Ecto neural progenitor cell (in vitro differentiated cells): ENCODE measurements at regions not wholly inside any gene's neighbourhood (a gene's known extent, or its start where the extent isn't known, plus 50 kb on each side); places are given as distances from the start of the nearest gene placed in this dataset.

ENCODE experiments used
- DNase-seq: peaks from one replicate; pipeline ENCODE4 v3.0.0-alpha.2; 2018; ENCODE audit warnings: low spot score

DNA sequence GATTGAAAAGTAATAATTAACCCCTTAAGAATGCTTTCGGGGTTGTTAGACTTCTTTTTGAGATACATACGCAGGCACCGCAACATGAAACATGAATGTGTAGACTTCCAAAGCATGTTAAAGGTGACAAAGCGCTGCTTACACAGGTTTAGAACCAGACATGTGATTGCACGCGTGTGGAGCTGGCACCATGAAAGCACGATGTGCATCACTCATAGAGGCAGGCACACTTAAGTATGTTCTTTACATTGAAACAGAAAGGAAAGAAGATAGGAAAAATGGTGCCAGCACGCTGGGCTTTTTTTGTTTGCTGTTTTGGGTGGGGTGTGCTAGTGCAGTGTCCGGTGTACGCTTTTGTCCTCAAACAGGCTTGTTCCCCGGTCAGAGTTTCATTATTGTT lies 83.6 kb upstream of the PPARA start:
- DNase-seq: no peak

DNA sequence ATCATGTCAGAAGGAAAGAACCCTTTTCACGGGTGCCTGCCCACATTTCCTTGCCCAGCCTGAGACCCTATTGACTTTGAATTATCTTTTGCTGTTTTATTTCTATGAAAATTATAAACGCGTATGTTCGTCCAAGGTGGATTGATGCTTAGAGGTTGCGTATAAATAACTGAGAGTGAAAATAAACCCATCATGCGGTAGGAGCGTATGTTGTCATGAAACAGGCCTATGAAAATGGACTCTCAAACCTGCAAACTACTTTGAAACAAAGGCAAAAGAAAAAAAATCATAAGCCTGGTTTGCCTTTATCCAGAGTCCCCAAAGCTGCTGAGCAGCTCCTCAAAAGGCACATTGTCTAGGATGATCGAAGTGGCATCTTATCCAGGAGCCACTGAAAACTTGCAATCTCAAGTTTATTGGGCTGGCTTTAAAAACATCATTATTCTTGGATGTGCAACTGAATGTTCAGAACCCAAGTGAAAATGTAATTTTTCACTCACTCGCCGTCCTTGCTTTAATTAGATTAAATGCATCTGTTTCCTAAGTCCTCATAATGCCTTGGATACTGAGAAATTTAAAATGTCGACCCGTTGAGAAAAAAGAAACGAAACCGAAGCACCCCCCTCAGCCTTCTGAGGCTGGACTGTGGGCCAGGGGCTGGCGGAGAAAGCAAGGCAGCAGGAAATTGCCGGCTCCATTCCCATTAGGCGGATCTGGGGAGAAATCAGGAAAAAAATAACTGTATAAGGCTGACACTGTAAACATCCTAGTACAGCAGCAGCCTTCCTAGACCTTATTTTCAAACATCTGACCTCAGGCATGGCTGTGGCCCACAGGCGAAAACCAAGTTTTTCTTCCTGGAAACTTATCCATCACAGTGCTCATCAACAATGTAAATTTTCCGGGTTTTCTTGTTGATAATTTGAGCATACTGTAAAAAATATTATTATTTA lies 82.9 kb upstream of the PPARA start:
- DNase-seq: no peak

DNA sequence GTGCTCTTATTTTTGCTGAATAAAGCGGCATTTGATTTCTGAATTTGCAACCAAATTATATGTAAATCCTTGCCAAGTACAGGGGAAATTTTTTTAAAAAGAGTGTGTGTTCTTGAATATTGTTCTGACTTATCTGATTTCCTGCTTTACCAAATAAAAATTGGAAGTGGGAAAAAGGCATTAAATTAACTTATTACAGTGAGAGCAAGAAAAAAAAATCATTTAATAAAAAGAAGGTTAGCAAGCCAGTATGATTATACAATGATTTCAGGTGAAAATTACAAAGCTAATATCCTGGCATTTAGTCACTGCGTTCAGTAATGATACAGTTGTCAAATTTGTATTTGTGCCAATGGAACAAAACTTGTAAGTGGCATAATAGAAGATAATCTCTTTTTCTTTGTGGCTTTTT lies 82.1 kb upstream of the PPARA start:
- no peak for DNase-seq

DNA sequence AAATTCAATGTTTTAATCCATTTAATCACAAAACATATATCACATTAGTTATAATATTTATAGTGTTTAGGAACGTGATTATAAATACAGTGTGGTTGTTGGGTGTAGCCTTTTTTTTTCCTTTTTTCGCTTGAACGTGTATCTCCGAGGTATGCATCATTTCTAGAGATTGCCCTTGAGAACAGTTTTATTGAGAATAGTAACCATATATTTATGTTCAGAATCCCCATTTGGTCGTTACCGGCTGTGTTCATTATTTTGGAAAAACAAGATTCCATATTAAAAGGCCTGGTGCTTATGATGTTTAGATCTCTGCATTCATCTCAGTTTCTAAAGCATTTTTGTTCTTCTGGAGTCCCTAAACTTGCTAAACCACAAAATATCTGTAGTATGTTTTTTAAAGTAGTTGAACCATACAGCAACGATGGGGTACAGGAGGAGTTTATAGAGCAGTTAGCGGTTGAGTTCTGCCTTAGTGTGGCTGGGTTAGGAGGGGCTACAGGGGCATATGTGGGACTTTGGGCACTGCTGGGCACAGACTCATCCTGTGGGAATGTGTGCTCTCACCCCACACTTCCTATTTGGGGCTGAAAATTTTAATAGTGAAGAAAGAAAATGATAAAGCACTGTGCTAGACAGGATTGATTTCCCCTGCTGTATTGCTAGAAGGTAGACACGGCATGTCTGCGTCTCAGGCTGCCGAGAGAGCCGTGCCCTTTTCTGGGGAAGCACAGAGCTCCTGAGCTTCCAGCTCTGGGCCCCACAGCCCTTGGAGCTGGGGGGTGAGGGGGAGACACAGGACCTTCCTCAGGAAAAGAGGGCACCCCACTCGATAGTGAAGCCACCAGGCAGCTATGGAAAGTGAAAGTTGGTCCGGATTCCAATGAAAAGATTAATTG lies 81.5 kb upstream of the PPARA start:
- DNase-seq: no peak

DNA sequence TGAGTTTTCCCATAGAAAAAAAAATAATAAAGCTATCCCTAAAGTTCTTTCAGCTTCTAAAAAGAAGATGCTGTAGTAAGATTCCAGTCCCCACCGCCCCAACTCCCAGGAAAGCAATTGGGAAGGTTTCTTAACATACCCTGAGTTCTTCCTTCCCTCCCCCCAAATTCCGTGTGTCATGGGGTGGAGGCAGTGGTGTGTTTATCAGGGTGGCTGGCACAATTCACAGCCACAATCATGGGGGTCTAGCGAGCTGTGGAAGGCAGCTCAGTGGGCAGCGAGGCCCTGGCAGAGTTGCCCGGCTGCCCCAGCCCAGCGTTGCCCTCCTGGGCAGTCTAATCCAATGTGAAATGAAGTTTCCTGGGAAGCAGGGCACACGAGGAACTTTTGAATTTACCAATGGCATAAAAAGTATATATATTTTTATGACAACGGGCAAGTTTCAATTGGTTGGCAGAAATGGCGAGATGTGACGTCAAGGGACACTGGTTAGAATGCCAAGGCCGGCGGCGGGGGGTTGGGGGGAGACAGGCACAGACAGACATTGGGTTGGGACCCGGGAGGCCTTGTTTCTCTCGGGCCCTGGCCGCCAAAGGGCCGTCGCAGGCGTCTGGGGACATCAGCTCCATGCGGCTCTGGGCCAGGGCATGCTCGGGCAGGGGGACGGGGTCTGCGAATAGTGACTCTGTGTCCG lies 80.7 kb upstream of the PPARA start:
- DNase-seq: no peak

DNA sequence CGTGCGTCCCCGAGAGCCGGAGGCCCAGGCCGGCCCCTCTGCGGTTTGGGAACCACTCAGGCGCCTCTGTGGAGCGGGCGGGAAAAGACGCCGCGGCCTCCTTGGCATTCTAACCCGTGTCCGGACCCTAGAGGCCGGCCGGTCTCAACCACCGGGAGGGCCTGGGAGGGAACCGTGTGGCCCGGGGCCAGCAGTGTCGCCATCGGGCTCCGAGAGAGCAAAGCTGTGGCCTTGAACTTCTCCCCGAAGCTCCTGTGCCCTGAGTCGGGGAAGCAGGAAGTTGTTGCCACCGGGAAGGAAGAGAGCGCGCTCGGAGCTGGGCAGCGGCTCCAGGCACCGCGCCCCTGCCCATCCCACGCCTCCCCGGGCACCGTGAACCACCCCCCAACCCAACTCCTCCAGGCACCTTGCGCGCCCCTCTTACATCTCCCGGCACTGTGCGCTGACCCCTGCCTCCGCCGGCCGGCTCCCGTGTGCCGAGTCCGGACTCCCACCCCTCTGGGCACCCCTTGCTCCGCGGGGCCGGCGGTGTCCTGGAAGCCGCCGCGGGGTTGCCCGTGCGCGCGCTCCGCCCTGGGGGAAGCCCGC lies 80.0 kb upstream of the PPARA start:
- no peak for DNase-seq

DNA sequence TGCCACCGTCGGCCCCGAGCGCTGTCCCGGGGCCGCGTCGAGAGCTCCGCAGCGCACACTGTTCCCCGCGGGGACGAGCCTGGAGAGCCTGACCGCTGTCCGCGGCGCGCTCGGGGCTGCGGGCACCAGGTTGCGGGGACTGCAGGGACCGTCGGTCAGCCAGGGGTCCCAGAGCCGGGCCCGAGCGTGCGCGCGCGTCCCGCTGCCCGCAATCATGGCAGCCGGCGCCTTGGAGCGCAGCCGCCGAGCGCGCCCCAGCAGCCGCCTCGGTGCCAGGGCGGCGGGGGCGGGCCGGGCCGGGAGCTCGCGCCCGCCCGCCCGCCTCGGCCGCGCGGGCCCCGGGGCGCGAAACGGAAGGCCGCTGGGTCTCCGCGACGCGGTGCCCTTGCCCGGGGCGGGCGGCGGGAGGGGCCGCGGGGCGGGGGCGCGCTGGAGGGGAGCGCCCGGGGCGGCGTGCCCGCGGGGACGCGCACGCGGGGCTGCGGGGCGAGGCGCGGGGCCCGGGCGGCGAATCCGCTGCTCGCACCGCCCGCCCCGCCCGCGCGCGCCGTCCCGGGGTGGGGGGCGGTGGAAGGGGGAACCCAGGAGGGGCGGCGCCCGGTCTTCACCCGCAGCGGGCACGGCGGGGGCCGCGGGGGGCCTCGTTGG lies 79.4 kb upstream of the PPARA start:
- DNase-seq: no peak

DNA sequence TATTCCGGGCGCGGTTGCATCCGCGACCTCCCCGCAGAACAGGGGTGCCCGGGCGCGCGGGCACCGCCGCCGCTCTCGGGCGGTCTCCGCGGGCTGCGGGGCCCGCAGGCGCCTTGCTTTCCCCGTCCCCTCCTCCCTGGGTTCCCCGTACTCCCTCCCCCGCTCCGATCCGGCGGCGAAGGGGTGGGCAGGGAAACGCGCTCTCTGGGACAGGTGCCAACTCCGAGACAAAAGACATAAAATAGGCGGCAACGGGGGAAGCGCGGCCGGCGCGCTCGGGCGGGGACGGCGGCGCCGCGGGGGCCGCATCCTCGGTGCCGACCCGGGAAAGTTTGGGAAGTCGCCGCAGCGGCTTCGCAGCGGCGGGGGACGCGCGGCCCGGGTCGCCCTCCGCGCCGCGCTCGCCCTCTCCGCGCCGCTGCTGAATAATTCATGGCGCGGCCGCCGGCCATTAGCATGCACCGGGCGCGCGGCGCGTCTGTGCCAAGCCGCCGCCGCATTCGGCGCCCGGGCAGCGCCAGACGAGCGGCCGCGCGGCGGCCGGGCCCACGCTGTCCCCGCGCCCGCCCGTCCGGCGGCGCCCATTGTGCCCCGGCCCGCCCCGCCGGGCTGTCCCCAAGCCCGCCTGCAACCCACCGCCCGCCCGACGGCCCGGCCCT lies 78.7 kb upstream of the PPARA start:
- no peak for DNase-seq

DNA sequence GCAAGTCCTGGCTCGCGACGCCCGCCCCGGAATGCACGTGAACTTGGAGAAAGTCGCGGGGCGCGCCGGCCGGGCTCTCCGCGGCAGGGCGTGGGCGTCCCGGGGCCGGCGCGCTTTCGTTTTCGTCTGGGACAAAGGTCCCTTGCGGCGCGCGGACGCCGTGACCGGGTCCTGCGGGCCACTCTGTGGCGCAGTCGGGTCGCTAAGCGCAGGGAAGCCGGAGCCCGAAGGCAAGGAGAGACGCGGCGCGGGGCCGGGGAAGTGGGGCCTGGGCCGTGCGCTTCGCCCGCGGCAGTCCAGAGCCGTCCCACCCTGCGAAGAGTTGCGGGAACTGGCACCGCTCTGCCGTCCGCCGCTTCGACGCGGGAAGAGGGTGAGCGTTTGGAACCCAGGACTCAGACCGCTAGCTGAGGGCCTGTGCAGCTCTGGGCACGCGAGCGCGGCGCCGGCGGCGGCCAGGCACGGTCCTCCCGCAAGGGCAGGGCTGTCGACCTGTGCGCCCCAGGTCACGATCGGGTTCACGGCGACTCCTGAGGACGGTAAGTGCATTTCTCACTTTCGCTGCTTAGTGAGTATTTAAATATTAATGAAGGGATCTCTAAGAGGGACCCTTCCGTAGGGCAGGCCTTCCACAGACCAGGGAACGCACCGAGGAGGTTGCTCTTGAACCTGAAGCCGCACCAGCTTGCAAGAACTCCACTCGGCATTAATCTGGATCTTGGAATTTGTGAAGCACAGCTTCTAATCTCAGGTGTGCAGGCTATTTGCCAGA lies 78.0 kb upstream of the PPARA start:
- no peak for DNase-seq

DNA sequence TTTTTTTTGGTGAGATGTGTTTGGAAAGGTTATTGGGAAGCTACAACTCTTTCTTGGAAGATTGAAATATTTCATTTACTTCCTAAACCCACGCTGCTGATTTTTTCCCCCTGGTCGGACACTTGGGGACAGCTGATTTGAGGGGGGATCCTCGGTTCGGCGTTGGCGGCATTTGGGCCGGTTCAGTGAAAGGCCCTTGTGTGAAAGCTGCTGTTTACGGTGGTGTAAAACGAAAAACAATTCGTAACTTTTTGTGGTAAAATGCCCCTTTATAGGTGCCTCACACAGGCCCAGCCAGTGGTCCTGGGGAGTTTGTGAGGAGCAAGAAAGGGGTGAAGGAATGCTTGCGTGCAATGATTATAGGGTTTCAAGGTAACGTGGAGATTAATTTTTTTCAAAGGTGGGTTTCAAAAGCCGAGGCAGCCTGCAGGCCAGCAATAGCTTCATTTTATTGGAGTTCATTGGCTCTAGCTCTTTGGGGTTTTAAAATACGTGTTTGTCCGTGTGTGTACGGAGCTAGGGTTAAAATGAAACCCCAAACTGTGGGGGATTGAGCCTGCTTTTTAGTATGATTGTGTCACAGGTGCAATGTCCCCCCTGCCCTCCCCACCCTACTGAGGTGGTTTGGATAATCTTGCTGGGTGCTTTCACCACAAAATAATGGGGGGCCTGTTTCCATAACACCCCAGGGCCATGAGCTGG lies 77.2 kb upstream of the PPARA start:
- no peak for DNase-seq

DNA sequence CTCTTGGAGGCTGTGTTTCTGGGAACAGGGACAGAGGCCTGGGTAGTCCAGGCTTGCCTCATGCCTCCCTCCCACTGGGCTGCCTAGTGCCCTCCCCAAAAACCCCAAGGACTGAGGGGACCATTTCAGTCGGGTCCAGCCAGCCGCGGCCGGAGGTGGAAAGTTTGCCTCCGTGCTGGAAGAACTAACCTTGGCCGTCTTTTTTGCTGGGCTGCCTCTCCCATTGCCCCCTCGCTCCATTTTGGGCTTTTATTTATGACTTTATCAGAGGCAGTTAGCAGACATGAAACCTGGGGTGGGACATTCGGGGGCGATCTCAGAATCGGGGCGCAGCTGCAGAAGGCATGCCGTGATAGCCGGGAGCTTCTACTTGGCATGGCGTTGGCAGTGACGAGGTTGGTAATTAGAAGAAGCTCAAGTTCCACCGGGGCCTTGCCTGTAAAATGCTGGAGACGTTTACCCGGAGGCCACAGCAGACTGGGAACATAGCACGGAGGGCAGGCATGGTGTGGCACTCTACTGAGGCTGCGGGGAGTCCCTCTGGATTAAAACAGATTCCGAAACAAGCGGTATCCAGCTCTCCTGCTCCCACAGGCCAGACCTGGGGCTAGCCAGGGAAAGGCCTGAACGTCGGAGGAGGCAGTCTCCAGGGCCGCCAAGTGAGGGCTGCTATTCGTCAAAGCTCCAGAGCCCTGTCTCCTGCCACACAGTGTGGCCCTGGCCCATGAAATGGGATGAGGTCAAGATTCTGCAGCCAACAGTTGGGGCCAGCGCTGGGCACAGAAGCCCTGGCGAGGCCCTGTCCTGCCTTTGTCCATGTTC lies 76.4 kb upstream of the PPARA start:
- DNase-seq: no peak

DNA sequence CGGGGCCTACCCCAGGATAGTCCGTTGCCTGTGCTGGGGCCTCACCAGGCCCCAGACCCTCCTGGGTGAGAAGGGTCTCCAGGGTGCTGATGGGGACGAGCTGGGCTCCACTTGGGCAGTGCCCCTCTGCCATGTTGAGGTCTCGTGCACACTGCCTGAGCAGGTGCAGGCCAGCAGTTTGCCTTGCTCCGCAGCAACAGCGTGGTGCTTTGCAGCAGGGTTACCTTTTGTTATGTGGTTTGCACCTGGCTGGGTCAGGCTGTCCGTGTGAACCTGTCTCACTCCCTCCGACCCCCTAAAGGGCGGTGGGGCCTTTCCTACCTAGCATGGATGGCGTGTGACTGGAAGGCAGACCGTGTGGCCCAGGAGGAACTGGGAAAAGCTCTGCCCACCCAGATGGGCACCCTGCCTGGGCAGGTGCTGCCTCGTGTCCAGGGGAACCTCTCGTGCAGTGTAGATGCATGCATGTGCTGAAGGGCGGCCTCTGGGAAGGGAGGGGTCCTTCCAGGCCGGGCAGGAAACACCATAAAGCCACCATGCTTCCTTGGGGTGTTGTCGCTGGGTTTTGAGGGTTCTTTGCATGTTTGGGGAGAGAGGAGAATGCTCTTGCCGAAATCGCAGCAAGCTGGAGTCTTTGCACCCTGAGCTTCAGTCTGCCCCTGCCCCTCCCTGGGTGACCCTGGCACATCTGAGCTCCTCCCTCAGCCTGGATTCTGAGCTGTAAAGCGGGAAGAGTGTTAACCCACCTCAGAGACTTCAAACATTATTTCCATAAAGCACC lies 75.4 kb upstream of the PPARA start:
- no peak for DNase-seq

DNA sequence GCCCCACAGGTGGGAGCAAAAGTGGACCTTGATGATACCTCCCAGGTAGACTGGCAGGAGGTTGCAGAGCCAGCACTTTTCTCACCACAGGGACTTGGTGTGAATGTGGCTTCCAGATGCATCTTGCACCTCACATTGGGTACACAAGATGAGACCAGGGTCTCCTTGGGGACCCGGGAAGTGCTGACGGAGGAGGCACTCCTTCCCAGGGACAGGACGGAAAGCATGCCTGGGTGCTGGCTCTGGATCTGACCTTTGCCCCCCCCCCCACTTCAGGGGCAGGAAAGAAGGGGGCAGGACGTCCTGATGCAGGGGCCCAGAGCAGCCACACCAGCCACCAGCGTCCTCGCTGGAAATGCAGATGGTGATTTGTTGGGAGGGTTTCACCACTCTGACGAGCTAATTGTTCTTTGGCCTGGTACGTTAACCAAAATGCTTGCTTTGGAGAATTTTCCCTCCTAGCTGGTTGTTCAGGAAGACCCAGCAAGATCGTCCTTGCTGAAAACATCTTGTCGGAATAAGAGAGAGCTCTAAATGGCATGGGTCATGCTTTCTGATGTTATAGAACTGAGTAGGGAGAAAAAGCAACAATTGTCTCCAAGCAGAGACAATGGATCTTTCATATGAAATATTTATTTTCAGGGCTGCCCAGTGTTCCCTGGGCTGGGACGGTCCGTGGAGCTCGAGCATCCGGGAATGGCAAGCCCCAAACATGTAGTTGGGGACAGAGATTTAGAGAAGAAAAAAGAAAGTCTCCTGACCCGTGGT lies 74.4 kb upstream of the PPARA start:
- DNase-seq: no peak

DNA sequence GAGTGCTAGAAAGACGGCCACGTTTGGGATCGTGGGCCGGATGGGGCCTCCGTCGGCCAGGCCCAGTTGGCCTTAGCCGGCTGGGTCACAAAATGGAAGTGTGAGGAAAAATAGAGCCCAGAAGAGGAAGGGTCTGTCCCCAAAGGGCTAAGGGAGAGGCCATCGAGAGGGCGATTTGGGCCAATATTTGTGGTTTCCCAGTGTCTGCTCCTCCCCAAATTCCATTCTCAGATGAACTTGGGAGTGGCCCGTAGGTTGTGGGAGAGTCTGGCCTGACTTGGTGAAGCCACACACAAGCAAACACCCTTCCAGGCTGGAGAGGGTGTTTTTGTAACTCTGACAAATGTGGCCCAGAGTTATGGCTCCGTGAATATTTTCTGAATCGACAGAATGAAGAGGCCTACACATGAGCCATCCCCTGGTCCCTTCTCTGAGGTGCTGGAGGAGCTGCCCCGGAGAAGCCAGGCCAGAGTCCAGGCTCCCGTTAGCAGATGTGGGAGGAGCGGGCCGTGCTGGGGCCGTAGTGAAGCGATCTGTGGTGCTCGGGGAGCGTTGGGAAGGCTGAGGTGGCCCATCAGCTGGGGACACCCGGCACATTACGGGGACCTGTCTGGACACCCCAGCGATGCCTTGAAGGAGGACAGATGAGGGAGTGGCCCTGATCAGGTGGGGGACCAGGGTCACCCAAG lies 73.5 kb upstream of the PPARA start:
- DNase-seq: no peak

DNA sequence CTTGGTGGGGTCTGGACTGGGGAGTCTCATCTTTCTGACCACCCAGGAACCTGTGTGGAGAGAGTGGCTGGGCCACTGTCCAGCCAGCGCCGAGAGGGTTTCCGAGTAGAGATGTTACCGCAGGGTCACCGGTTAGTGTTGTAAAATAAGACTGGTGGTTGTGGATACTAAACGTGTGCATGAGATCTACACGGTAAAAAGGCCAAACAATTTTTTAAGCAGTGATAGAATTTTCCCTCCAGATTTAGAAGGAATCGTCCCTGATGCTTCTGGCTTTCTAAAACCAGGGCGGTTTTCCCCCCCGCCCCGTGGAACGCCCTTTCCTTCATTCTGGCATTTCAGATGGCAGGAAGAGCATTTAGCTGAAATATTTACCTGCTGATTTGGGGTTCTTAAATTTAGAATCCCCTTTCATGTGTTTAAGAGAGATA lies 72.6 kb upstream of the PPARA start:
- DNase-seq: no peak
